ENCODE measurements at regions not wholly inside any gene's neighbourhood (a gene's known extent, or its start where the extent isn't known, plus 50 kb on each side); places are given as distances from the start of the nearest gene placed in this dataset.

GRCh38 chr1:229980009-229980408, 87.0 kb upstream of the GALNT2 start:
- no peak for DNase-seq

DNA sequence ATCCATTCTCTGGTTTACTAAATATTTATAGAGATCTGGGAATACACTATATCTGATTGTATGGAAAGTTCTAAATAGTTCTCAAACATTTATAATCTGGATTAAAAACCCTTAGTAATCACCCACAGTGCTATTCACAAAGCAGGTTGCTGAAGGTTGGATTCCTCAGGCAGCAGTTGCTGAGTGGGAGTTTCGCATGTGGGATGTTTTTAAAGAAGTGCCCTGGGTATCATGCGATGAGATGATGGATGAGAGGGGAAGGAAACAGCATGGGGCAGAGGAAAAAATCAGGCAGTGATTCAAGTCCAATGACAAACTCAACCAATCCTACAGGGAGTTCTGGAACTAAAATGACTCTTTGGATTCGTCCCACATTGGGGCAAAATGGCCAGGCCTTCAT, 85.3 kb upstream of the GALNT2 start:
- DNase-seq, result no peak

DNA sequence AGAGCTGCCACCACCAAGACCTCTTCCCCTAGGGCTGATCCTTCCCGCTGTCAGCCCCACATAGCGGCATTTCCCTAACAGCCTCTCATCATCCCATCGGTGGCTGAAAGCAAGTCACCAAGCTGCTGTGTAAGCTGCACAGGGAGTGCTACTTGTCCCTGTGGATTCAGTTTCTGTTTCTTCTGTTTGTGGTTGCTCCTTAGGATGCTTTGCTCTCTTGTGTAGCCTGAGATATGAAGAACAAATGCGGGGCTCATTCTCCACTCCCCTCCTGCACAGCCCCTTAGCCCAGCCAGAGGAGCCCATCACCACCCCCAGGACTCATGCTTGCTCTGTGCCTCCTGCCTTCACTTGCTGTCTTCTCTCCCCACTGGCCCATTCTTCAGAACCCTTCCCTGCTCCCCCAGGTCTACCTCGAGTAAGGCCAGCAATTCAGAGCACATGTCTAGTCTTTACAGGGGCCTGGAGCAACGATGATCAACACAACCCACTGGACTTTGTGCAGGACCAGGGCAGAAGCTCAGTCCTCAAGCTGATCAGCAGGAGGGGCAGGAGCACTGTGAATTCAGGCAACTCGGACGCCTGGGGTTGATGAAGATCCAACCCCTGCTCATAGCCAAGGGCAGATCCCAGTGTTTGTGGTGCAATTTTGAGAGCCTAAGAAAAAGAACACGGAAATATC, 82.6 kb upstream of the GALNT2 start:
- DNase-seq, result no peak

DNA sequence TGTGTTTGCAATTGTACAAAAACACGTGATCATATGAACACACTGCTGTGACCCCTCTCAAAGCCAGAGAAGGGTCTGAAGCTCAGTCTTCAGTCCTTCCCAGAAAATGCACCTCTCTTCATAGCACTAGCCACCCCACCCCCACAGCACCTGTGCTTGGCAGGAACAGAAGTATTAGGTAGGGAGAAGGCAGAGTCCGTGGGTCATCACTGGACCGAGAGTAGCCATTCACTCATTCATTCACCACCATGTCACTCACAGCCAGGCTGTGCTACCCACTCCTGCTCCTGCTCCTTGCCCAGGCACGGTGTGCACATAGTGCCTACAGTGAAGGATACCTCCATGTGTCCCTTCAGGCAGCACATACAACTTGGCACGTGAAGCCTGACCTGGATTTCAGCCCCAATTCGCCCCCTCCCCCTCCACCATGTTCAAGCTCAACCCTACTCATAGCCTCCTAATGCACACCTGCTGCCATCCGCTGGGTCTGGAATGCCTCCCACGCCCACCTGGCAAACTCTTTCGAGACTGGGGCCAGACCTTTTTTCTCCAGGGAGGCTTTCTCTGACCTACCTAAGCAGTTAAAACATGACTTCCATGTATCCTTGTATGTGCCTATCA, 81.9 kb upstream of the GALNT2 start:
- no peak for DNase-seq

DNA sequence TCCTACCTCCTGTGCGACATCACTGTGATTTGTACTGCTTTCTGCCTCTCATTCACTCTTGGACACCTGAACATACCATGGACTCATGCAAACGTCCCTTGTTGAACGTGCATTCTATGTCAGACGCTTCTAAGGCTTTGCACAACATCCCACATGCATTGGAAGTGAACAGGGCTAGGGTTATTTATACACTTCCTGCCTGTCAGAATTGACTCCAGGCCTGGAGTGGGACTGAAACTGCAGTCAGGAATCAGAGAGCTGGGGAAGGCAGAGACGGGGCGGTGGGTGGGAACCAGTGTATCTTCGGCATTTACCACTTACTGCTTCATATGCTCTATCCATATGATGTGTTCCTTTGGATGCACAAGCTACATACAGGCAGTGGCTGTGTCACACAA, 81.4 kb upstream of the GALNT2 start:
- no peak for DNase-seq

- no peak for DNase-seq
Observed at GRCh38 chr1:229986737-229987337, 80.2 kb upstream of the GALNT2 start.

- no peak for DNase-seq
Observed at GRCh38 chr1:229987953-229988352, 79.1 kb upstream of the GALNT2 start.

DNA sequence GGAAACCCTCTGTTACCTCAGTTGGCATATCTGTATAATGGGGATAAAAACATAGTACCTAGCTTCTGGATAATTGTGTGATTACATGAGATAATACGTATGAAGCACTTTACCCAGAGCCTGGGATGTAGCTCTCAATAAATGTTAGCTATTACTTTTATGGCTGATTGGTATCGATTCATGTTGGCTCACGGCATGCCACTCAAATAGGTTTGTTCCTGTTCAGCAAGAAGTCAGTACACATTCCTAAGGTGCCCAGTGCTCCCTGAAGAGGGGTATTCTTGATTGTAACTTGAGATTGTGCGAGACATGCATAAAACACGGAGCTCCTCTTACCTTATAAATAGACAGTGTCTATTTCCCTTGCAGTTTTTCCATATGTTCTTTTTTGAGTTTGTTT, 78.5 kb upstream of the GALNT2 start:
- DNase-seq, result no peak

DNA sequence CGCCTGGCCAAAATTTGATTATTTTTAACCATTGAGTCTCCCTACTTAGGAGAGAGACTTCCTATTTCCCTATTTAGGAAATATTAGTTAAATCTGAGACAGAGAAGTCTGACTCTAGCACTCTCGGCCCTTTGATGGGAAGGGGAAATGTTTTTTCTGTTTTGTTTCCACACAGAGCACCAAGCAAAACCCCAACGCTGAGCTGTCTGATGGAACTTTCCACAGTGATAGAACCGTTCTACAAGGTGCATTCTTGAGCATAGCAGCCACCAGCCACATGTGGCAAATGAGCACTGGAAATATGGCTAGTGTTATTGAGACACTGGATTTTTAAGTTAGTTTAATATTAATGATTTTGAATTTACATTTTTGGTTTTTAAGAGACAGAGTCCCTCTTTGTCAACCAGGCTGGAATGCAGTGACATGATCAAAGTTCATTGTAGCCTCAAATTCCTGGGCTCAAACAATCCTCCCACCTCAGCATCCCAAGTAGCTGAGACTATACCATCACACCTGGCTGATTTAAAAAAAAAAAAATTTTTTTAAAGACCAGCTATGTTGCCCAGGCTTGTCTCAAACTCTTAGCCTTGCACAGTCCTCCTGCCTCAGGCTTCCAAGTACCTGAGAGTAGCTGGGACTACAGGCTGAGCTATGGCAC, 77.3 kb upstream of the GALNT2 start:
- DNase-seq, result no peak

- no peak for DNase-seq
Observed at GRCh38 chr1:229990326-229990725, 76.7 kb upstream of the GALNT2 start.

GRCh38 chr1:229991104-229991513, 75.9 kb upstream of the GALNT2 start:
- no peak for DNase-seq

DNA sequence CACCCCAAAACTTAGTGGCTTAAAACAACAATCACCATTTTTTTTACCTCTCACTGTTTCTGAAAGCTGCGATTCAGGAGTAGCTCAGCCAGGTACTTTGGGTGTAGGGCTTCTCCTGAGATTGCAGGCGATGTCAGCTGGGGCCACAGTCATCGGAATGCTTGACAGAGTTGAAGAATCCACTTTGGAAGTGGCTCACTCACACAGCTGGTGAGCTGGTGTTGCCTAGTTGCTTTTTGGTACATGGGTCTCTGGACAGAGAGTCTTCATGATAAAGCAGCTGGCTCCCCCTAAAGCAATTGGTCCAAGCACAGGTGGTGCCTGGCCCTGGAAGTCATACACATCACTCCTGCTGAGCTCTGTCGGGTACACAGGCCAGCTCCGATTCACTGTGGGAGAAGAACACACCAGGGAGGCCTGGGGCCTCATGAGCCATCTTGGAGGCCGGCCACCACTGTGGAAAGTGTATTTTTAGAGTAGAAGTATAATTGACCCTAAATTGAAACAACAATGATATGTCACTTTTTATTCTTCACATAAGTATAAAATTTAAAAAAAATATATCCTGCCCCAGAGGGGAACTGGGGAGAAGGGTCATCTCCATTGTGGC, 75.2 kb upstream of the GALNT2 start:
- no peak for DNase-seq

DNA sequence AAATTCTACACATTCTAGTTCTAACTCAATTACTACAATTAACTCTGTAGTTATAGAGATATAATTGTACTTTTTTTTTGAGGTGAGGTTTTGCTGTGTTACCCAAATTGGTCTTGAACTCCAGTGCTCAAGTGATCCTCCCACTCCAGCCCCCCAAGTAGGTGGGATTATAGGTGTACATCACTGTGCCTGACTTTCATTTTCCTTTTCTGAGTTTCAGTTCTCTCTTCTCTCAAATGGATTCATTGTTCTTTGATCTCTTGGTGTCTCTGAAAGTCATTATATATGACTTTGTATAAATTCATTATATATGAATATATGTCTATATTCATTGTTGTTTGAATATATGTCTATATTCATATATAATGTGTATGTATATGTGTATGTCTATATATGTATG, 74.0 kb upstream of the GALNT2 start:
- no peak for DNase-seq

DNA sequence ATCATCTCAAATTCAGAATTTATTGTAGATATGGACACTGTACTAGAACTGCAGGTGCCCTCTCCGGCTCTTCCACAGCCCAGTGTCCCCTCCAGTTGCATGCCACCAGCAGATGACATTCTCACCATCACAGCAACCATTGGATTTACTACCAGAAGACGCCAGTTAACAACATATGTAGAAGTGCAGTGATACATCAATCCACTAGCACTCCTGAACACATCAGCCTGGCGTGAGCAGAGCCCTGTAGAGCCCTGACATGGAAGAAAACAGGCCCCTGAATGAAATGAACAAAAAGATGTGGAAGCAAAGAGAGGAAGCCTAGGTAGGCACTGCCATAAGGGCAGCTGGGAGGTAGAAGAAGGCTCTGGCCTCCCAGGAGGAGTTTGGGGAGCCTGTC, 73.1 kb upstream of the GALNT2 start:
- no peak for DNase-seq

DNA sequence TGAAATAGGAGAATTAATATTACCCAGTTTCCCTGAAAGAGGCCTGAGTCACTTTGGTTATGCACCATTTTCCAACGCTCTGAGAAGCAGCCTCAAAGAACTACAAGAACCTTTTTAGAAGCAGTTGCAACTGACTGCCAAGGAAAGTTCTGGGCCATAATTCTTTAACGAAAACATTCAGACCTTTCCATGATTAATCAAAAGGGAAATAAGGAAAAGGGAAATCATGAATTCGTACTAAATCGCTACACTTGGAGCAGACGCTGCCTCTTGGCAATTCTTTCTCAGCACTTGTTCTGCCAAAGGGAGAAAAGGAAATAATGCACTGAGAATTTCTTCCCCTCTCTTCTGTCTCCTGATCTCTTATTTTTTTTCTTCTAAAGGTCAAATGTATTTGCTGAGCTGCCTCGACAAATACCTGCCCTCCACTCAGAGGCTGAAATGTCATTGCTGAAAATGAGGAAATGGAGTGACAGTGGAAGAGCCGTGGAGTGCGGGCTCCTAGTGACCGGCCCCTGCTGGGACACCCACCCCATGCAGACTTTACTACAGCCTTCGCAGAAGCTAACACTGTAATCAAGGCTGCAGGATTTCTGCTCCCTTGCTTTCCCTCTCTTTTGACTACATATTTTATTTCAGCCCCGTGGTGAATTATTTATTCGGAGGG, 67.9 kb upstream of the GALNT2 start:
- no peak for DNase-seq

GRCh38 chr1:230000493-230001184, 66.4 kb upstream of the GALNT2 start:
- DNase-seq, result no peak

DNA sequence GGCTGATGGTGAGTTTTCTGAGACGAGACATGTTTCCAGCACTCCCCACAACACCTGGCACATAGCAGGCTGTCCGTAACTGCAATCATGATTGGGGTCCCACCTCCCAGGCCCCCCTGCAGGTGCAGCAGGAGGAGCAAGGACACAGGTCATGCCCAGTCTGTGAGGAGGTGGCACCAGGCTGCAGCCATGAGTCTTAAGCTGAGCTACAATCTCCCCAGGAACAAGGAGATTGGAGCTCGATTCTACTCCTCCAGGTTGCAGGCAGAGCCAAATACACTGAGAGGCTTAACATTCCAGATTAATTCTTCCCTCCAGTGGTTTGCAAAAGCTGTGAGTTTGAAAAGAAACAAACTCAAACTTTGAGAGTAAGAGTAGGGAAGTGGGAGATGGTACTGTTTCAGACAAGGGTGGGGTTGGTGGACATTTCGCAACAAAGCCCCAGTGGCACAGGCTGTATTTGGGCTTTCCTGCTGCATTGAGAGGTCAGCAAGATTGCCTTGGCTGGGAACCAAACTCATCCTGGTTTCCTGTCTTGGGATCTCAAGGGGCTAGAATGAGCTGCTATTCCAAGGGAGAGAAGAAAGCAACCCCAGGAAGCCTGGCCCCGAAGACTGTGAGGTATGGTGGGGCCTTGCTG, 64.8 kb upstream of the GALNT2 start:
- peak; percentile 25 for DNase-seq

DNA sequence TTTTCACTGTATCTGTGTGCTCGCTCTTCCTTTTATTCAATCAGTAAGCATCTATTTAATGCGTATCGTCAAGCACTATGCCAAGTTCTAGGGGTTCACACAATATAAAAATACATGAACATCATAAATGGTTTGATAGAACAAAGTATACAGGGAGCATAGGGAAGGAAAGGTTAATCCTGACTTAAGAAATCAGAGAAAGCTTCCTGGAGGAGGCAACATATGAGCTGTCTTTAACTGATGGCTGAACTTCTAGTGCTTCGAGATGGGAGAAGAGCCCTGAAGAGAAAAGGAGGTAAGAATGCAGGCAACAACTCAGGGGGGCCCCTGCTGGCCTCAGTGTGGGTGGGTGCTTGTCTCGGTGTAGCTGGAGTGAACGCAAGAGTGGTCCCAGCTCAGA, 63.6 kb upstream of the GALNT2 start:
- no peak for DNase-seq

GRCh38 chr1:230005040-230005439, 62.0 kb upstream of the GALNT2 start:
- DNase-seq, result no peak

DNA sequence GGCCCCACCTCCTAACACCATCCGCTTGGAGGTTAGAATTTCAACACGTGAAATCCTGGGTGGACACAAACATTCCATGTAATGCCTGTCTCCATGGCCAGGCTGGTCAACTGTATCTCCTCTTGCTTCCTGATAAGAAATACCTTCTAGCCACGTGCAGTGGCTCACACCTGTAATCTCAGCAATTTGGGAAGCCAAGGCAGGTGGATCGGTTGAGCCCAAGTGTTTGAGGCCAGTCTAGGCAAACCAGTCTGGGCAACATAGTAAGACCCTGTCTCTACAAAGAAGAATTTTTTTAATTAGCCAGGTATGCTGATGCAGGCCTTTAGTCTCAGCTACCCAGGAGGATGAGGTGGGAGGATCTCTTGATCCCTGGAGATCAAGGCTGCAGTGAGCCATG, 58.3 kb upstream of the GALNT2 start:
- DNase-seq, result no peak

GRCh38 chr1:230009611-230010313, 57.3 kb upstream of the GALNT2 start:
- DNase-seq, result no peak

Data from fibroblast of upper back skin (primary cell).